ENCODE measurements at regions not wholly inside any gene's neighbourhood (a gene's known extent, or its start where the extent isn't known, plus 50 kb on each side); places are given as distances from the start of the nearest gene placed in this dataset.
"Not testable (repeated sequence)": the region's sequence is repeated elsewhere in the genome, so short reads cannot be mapped to it uniquely, and the experiment has no call there.

DNA sequence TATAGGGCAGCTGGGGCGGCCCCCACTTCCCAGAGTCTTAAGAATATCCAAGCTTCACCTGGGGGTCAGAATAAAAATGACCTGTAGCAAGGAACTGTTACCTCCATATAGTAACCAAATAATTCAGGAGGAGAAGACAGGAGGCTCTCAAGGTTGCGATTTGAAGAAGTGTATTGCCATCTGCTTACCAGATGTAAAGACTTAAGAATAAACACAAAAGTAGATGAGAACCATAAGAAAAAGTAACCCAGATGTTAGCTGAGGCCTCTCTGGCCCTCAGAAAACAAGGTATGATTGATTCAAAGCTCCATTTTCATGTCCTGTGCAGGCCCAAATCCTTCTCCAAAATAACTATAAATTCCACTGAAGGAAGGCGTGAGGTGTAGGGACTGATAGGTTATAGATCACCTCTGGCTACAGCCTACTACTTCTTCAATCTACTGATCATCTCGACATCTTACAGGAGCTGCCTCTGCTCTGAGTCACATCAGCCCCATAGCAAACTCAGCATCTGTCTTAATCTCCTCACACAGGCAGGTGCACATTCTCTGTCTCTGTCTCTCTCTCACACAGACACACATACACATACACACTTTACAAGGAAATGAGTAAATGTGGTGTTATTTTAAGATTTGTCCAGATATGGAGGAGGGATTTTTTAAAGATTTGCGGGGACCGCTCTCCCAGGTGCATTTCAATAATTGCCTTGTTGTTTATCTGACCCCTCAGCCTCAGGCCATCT is 193.9 kb upstream of the EDNRA start:
- Histone ChIP-seq H3K4me3 (no peak overlapping the region), H3K27me3 (no peaks in the 10 kb centered on the region), H3K27ac (no peak overlapping the region), H3K9me3 (no peaks in the 10 kb centered on the region), H3K36me3 (no peaks in the 10 kb centered on the region), H3K4me1 (no peaks in the 10 kb centered on the region)
- 57 to 83% methylated on average over 5 to 6 of the region's 6 CpGs for WGBS, 2 donors
- intact Hi-C loops (cut with DNase I): no loop called here
- TF ChIP-seq, protein P1, sequence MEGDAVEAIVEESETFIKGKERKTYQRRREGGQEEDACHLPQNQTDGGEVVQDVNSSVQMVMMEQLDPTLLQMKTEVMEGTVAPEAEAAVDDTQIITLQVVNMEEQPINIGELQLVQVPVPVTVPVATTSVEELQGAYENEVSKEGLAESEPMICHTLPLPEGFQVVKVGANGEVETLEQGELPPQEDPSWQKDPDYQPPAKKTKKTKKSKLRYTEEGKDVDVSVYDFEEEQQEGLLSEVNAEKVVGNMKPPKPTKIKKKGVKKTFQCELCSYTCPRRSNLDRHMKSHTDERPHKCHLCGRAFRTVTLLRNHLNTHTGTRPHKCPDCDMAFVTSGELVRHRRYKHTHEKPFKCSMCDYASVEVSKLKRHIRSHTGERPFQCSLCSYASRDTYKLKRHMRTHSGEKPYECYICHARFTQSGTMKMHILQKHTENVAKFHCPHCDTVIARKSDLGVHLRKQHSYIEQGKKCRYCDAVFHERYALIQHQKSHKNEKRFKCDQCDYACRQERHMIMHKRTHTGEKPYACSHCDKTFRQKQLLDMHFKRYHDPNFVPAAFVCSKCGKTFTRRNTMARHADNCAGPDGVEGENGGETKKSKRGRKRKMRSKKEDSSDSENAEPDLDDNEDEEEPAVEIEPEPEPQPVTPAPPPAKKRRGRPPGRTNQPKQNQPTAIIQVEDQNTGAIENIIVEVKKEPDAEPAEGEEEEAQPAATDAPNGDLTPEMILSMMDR (IDR thresholded peaks at IDR 0.05): no peak
- no peak for TF ChIP-seq POLR2A (IDR thresholded peaks at IDR 0.05)
- no peak for DNase-seq

DNA sequence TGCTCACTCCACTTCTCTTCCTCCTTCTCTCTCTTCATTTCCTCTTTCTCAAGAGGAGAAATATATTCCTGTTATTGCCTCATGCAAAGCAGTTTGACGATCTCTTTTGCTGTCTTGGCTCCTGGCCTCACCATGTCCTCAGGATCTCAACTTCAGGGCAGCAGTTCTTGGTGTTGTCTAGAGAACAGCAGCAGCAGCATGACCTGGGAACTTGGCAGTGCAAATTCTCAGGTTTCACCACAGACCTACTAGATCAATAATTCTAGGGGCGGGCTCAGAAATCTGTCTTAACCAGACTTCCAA is 193.4 kb upstream of the EDNRA start:
- no peaks in the 10 kb centered on the region for H3K27me3 ChIP-seq
- H3K9me3 ChIP-seq: no peaks in the 10 kb centered on the region
- no peak for DNase-seq
- no peak overlapping the region for H3K27ac ChIP-seq
- intact Hi-C loops (cut with DNase I): no loop called here
- WGBS, 2 donors: 46 to 60% methylated on average over 2 of the region's 2 CpGs
- no peaks in the 10 kb centered on the region for H3K36me3 ChIP-seq
- TF ChIP-seq POLR2A (IDR thresholded peaks at IDR 0.05): no peak
- TF ChIP-seq, protein P1 (IDR thresholded peaks at IDR 0.05): no peak
- H3K4me1 ChIP-seq: no peaks in the 10 kb centered on the region
- H3K4me3 ChIP-seq: no peak overlapping the region

DNA sequence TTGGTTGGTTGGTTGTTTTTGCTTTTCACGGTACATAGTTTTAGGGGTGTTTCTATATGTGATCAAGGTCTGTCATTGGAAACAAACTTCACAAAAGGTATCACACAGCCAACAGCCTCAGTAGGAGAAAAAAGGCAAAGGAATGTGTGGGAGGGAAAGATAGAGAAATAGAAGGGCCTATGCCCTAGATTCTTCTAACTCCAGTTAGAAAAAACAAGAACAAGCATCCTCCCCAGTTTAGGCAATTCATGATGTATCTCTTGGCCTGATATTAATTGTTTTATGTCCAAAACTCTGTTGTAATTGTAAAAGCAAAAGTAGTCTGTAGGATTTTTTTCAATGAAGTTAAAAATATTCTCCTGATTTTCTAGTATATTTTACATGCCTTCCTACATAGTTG is 192.4 kb upstream of the EDNRA start:
- TF ChIP-seq POLR2A (IDR thresholded peaks at IDR 0.05): no peak
- TF ChIP-seq, protein P1 (IDR thresholded peaks at IDR 0.05): no peak
- intact Hi-C loops (cut with DNase I): no loop called here

DNA sequence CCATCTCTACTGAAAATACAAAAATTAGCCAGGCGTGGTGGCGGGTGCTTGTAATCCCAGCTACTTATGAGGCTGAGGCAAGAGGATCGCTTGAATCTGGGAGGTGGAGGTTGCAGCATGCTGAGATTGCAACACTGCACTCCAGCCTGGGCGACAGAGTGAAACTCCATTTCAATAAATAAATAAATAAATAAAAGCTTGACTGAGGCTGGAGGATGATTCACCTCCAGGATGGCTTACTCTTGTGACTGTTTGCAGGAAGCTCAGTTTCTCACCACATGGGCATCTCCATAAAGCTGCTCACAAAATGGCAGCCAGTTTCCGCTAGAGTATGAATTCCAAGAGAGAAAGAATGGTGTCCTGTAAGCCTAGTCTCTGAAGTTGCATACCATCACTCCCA is 191.7 kb upstream of the EDNRA start:
- Histone ChIP-seq H3K4me3 (no peak overlapping the region), H3K27ac (no peak overlapping the region), H3K36me3 (no peaks in the 10 kb centered on the region), H3K4me1 (peaks cover 0 to 4% (median 0%) of the 10 kb centered on the region in 3 donors), H3K27me3 (no peaks in the 10 kb centered on the region), H3K9me3 (no peaks in the 10 kb centered on the region)
- intact Hi-C loops (cut with DNase I): no loop called here
- no peak for TF ChIP-seq POLR2A (IDR thresholded peaks at IDR 0.05)
- TF ChIP-seq, protein P1 (IDR thresholded peaks at IDR 0.05): no peak
- no peak for DNase-seq
- WGBS, 2 donors: 78 to 94% methylated on average over 5 of the region's 5 CpGs

More for the DNA sequence above, 192.4 kb upstream of the EDNRA start:
- Histone ChIP-seq H3K27me3 (no peaks in the 10 kb centered on the region), H3K4me1 (peaks cover 0 to 4% (median 0%) of the 10 kb centered on the region in 3 donors), H3K9me3 (no peaks in the 10 kb centered on the region), H3K4me3 (no peak overlapping the region), H3K36me3 (no peaks in the 10 kb centered on the region), H3K27ac (no peak overlapping the region)
- WGBS, 2 donors: 77 to 81% methylated on average over 1 of the region's 1 CpG
- no peak for DNase-seq

DNA sequence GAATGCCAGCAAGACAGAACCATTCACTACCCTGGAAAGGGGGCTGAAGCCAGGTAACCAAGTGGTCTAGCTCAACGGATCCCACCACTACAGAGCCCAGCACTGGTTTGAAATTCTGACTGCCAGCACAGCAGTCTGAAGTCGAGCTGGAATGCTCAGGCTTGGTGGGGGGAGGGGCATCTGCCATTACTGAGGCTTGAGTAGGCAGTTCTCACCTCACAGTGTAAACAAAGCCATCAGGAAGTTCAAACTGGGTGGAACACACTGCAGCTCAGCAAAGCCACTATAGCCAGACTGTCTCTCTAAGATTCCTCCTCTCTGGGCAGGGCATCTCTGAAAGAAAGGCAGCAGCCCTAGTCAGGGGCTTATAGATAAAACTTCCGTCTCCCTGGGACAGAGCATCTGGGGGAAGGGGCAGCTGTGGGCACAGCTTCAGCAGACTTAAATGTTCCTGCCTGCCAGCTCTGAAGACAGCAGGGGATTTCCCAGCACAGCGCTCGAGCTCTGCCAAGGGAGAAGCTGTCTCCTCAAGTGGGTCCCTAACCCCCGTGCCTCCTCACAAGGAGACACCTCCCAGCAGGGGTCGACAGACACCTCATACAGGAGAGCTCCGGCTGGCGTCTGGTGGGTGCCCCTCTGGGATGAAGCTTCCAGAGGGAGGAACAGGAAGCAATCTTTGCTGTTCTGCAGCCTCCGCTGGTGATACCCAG is 188.1 kb upstream of the EDNRA start:
- H3K4me1 ChIP-seq; DNase-seq; H3K27ac ChIP-seq; H3K4me3 ChIP-seq; H3K9me3 ChIP-seq; H3K27me3 ChIP-seq; H3K36me3 ChIP-seq; intact Hi-C loops (cut with DNase I): not testable (repeated sequence)
- WGBS, 2 donors: 53 to 70% methylated on average over 3 to 5 of the region's 10 CpGs

DNA sequence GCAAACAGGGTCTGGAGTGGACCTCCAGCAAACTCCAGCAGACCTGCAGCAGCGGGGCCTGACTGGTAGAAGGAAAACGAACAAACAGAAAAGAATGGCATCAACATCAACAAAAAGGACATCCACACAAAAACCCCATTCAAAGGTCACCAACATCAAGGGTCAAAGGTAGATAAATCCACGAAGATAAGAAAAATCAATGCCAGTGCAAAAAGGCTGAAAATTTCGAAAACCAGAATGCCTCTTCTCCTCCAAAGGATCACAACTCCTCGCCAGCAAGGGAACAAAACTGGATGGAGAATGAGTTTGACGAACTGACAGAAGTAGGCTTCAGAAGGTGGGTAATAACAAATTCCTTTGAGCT is 187.6 kb upstream of the EDNRA start:
- H3K4me3 ChIP-seq; DNase-seq; H3K4me1 ChIP-seq; H3K27ac ChIP-seq; intact Hi-C loops (cut with DNase I); H3K27me3 ChIP-seq; H3K9me3 ChIP-seq; H3K36me3 ChIP-seq: not testable (repeated sequence)
- 82 to 94% methylated on average over 6 of the region's 6 CpGs for WGBS, 2 donors
